ES-I3 (cell line): ENCODE measurements at regions not wholly inside any gene's neighbourhood (a gene's known extent, or its start where the extent isn't known, plus 50 kb on each side); places are given as distances from the start of the nearest gene placed in this dataset.

Source experiments
- H3K36me3 ChIP-seq: 2 replicates; pipeline ENCODE4 v1.6.1; 2013; ENCODE audit warnings: mild to moderate bottlenecking, low read length, control low read depth, moderate library complexity; ENCODE audit not compliant: insufficient read depth
- H3K4me1 ChIP-seq: 2 replicates; pipeline ENCODE4 v1.6.1; 2013; ENCODE audit warnings: mild to moderate bottlenecking, control low read depth, low read length; ENCODE audit not compliant: insufficient read depth
- H3K9ac ChIP-seq: 2 replicates; pipeline ENCODE4 v1.6.1; 2013; ENCODE audit warnings: low read depth, mild to moderate bottlenecking, low read length, moderate library complexity
- H3K9me3 ChIP-seq: 2 replicates; pipeline ENCODE4 v1.6.1; 2013; ENCODE audit warnings: mild to moderate bottlenecking, low read length, moderate library complexity; ENCODE audit not compliant: control insufficient read depth, insufficient read depth

DNA sequence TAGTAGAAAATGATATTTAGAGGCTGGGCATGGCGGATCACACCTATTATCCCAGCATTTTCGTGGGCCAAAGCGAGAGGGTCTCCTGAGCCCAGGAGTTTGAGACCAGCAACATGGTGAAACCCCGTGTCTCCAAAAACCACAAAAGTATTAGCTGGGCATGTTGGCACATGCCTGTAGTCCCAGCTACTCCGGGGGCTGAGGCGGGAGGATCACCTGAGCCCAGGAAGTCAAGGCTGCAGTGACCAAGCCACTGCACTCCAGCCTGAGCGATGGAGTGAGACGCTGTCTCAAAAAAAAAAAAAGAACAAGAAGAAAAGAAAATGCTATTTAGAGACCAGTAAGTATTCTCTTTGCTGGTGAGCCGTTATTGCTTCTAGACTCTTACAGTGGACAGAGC lies 79.2 kb upstream of the MDM1 start:
- Histone ChIP-seq H3K4me1 (no peaks in the 10 kb centered on the region), H3K36me3 (no peaks in the 10 kb centered on the region)

DNA sequence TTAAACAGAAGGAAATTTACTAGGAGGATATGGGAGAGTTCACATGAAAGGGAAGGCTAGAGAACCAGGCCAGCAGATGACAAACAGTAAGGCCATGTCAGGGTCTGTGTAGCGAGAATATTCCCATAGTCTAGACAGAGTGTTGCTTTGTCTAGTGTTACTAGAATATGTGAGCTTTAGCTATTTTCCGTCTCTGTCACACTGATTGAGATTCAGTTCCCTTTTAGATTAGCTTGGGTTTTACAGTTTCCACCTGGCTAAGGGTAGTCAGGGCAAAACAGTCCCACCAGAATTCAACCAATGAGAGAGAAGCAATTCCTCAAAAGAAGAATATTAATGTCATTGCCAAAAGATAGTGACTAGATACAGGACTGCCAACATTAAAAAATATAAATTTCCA lies 82.8 kb upstream of the MDM1 start:
- Histone ChIP-seq H3K9ac (no peak overlapping the region), H3K36me3 (no peaks in the 10 kb centered on the region), H3K9me3 (peaks cover 5% of the 10 kb centered on the region; the same call in 1 of the 2 replicates), H3K4me1 (no peaks in the 10 kb centered on the region)

More for the DNA sequence above, 79.2 kb upstream of the MDM1 start:
- H3K9me3 ChIP-seq: no peaks in the 10 kb centered on the region
- H3K9ac ChIP-seq: no peak overlapping the region

DNA sequence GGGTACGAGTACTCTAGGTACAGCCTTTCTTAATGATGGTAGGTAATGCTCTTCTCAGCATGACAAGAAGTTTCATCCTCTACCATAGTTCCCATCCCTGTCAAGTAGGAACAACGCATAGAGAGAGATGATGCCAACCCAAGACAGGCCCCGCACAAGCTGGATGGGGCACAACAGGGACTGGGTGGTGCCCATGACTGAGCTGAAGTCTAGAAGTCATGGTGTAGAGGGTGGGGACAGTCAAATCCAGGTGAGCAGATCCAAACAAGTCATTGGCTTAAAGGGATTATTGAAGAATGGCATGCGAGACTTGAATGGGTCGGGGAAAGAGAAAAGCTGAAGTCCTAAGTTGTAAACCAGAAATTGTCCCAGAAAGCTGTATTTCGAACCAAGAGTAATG lies 84.2 kb upstream of the MDM1 start:
- Histone ChIP-seq H3K4me1 (peaks cover 6% of the 10 kb centered on the region; the same call in 1 of the 2 replicates), H3K36me3 (no peaks in the 10 kb centered on the region), H3K9me3 (peaks cover 5% of the 10 kb centered on the region; the same call in 1 of the 2 replicates), H3K9ac (no peak overlapping the region)

DNA sequence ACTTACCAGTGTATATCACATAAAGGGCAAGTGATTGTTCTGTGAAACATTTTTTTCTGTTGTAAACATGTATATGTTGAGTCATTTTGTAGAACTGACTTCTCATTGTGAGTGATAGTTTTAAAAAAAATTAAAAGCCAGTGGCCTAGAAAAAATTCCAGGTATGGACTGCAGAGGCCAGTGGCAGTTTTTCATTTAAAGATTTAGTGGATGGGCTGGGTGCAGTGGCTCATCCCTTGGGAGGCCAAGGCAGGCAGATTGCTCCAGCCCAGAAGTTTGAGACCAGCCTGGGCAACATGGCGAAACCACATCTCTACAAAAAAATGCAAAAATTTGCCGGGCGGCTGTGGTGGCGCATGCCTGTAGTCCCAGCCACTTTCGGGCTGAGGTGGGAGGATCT lies 84.7 kb upstream of the MDM1 start:
- Histone ChIP-seq H3K9ac (no peak overlapping the region), H3K36me3 (no peaks in the 10 kb centered on the region), H3K9me3 (peaks cover 5% of the 10 kb centered on the region; the same call in 1 of the 2 replicates), H3K4me1 (peaks cover 6% of the 10 kb centered on the region; the same call in 1 of the 2 replicates)

DNA sequence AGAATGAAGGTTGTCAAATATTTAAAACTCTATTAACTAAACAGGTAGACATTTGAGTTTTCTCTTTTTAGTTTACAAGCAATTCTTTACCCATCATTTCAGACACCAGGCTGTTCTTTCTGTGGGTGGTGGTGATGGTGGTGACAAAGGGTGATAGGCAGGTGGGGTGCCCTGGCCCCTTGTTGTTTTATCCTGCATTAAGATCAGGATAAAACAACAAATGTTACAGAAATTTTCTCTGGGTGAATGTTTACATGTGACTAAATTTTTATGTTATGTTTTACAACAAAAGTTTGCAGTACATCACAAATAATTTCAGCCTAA lies 85.9 kb upstream of the MDM1 start:
- Histone ChIP-seq H3K36me3 (no peaks in the 10 kb centered on the region), H3K9me3 (peaks cover 5% of the 10 kb centered on the region; the same call in 1 of the 2 replicates), H3K9ac (no peak overlapping the region), H3K4me1 (peaks cover 6% of the 10 kb centered on the region; the same call in 1 of the 2 replicates)

DNA sequence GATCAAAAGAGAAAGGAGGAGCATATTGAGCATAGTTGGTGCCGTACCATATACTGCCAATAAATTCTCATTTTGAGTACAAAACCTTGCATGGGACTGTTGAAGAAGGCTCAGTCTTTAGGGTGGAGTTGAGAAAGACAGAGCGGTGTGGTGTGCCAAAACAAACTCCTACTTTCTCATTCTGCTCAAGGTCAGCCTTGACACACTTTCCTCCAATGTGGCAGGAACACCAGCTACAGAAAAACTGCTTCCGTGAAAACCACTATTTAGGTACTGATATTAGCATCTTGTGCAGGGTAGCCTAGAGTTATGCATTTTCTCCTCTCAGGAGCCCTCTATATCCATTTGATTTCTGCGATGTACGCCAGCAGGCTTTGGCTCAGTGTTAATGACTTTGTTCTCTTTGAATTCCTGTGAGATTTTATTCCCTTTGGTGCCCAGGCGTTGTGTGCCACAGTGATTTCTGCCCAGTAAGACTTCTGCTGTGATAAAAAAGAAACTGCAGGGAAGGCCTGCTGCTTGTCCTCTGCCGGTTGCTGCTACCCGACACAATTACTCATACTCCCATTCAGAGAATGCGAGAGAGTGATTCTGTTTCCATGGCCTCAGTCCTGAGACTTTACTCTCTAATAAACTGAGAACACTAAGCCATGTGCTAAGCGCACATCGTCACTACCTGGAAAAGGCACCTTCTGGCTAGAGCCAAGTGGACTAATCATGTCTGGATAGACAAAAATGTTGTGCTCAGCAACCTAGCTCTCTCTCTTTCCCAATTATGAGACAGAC lies 88.3 kb upstream of the MDM1 start:
- H3K4me1 ChIP-seq: peaks cover 6% of the 10 kb centered on the region; the same call in 1 of the 2 replicates
- peaks cover 5% of the 10 kb centered on the region; the same call in 1 of the 2 replicates for H3K9me3 ChIP-seq
- H3K36me3 ChIP-seq: no peaks in the 10 kb centered on the region
- no peak overlapping the region for H3K9ac ChIP-seq

DNA sequence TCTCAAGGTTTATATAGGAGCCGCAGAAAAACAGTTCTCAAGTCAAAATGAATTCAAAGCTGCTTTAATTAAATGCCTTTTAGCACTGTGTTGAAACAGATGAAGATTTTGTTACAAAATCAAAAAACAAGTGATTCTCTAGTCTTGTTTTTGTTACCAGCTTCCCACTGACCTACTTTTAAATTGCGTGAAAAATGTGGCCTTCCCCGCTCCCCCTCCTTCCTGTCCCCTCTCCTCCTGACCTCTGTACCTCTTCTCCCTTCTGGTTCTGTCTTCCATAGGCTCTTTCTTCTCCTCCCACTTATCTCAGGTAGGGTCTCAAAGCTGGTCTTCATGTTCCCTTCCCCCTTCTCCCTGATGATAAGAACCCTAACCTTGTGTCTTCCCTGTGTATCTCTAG lies 90.0 kb upstream of the MDM1 start:
- Histone ChIP-seq H3K9ac (no peak overlapping the region), H3K4me1 (peaks cover 6% of the 10 kb centered on the region; the same call in 1 of the 2 replicates), H3K36me3 (no peaks in the 10 kb centered on the region), H3K9me3 (peaks cover 5% of the 10 kb centered on the region; the same call in 1 of the 2 replicates)

DNA sequence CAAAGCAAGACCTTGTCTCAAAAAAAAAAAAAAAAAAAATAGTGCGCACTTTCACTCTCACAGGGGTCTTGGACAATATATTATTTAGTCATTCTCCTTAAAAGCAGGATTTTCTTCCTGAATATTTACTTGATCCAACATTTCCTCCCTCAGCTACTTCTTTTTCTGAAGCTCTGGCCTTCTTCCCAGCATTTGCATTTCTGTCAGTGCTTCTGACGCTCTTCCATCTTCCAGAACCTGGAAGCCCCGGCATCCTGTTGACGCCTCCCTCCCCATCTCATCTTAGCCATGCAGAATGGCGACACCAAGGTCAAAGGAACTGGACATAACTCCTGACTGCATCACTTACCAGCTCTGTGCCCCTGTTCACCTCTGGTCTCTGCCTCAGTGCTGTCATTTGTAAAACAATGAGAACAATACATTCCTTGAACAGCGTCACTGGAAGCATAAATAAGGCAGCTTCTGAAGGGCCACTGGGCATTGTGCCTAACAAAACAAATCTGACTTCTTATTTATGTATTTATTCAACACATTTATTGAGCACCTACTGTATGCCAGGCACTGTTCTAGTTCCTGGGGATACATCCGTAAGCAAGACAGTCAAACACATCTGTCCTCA lies 90.9 kb upstream of the MDM1 start:
- H3K9me3 ChIP-seq: peaks cover 1% of the 10 kb centered on the region; the same call in 1 of the 2 replicates
- H3K36me3 ChIP-seq: no peaks in the 10 kb centered on the region
- no peak overlapping the region for H3K9ac ChIP-seq
- peaks cover 6% of the 10 kb centered on the region; the same call in 1 of the 2 replicates for H3K4me1 ChIP-seq

DNA sequence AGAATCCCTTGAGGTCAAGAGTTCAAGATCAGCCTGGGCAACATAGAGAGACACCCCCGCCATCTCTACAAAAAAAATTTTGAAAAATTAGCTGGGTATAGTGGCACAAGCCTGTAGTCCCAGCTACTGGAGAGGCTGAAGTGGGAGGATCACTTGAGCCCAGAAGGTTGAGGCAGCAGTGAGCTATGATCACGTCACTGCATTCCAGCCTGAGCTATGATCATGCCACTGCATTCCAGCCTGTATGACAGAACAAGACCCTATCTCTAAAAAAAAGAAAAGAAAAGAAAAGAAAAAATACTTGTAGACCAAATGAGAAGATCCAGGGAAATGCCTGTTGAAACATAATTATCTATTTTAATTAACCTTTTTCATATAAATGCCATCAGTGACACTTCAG lies 93.8 kb upstream of the MDM1 start:
- Histone ChIP-seq H3K36me3 (no peaks in the 10 kb centered on the region), H3K9me3 (no peaks in the 10 kb centered on the region), H3K9ac (no peak overlapping the region), H3K4me1 (peaks cover 15% of the 10 kb centered on the region)

DNA sequence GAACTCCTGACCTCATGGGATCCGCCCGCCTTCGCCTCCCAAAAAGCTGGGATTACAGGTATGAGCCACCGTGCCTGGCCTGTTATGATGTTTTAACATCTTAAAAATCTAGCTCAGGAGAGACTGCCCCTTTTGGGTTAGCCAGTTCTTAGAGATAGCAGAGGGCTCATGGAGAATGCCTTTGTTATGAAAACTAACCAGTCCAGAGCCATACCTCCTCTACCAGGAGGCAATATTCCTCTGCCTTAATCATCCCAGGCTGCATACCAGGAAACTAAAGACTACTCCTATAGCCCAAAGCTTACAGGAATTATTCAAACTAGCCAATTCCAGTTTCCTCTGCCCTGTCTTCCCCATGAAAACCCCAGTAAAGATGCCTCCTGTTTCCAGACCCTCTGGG lies 96.0 kb upstream of the MDM1 start:
- no peak overlapping the region for H3K9ac ChIP-seq
- no peaks in the 10 kb centered on the region for H3K9me3 ChIP-seq
- no peaks in the 10 kb centered on the region for H3K36me3 ChIP-seq
- peaks cover 15% of the 10 kb centered on the region for H3K4me1 ChIP-seq

DNA sequence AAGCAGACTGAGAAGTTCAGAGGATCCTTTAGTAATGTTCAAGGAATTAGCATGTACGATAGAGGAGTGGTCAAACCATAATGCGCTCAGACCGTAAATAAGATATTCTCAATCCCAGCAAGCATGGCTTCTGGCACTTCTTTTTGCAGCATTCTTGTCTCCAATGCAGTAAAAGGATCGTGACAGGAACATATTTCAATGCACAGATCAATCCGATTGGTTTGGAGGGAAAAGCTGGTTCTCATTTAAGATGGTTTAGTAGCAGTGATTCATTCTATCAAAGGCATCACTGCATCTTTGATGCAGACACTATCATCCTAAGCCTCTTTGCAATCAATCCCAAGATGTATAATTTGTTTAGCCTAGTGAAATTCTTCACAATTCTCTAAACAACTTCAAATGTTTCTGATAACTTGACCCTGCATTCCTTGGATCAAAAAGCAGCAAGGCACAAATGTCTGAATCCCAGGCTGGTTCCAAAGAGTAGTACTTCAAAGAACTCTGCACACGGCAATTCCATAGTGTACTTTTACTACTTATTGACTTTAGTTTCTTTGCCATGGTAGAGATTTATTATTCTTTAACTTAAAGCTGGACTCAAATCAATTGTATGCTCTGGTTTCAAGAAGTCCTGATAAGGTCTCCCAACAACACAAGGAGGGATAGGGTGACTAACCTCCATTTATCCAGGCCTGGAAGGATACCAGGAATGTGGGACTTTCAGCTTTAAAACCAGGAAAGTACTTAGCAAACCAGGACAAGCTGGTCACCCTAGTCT lies 96.8 kb upstream of the MDM1 start:
- Histone ChIP-seq H3K9ac (no peak overlapping the region), H3K9me3 (no peaks in the 10 kb centered on the region), H3K4me1 (peaks cover 15% of the 10 kb centered on the region), H3K36me3 (no peaks in the 10 kb centered on the region)

DNA sequence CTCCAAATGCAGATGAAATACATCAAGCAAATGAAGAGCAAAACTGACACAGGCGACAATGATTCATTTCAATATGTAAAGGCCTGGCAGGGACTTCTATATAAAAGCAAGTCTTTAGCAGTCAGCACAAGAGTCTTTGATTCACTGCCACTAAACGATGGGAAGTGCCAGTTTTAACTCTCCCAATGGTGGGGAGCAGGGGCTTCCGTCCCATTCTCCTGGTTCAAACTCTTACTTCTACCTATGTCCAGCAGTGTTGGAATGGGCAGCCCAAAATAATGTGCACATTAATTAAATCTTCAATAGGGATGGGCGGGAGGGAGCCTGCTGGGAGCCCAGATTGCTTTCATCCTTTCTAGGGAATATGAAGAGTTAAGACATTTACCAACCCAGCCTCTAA lies 97.5 kb upstream of the MDM1 start:
- peaks cover 15% of the 10 kb centered on the region for H3K4me1 ChIP-seq
- no peaks in the 10 kb centered on the region for H3K9me3 ChIP-seq
- H3K36me3 ChIP-seq: no peaks in the 10 kb centered on the region
- no peak overlapping the region for H3K9ac ChIP-seq

DNA sequence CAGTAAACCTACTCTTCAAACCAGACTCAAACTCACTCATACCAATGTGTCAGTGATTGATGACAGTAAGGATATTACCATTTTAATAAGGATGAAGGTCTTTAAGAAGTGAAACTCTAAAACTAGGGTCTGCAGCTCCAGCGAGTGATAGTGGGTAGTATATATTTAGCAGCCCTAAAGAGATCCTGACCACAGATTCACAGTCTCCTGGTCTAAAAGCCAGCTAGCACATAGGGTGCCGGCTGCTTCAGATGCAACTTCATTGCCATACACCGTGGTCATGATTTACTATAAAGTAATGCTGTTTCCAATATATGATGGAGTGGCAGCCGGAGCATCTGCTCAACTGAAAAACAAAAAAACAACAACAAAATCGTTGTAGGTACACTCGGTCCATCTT lies 99.6 kb upstream of the MDM1 start:
- Histone ChIP-seq H3K36me3 (no peaks in the 10 kb centered on the region), H3K4me1 (peaks cover 15% of the 10 kb centered on the region)

DNA sequence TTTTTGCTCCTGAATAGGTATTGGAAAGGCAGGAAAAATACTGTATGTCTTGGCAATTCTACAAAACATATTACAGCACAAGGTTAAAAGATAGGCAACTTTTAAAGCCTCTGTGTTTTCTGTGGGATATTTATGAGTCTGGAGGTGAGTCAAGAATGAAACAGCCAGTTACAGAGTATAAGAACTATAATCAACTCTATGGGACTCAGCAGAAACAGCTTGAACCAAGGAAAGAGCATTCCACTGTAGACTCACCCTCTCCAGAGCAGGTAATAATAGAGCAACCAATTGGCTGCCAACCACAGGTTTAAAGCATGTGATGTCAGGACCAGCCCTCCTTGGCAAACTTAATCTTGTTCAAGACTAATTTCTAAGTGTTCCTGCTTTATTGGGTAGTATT lies 100.5 kb upstream of the MDM1 start:
- Histone ChIP-seq H3K9me3 (no peaks in the 10 kb centered on the region), H3K36me3 (no peaks in the 10 kb centered on the region), H3K9ac (no peak overlapping the region), H3K4me1 (peaks cover 15% of the 10 kb centered on the region)

More for the DNA sequence above, 99.6 kb upstream of the MDM1 start:
- Histone ChIP-seq H3K9me3 (no peaks in the 10 kb centered on the region), H3K9ac (no peak overlapping the region)
